Right forelimb (tissue), 1 donor: ENCODE measurements at regions not wholly inside any gene's neighbourhood (a gene's known extent, or its start where the extent isn't known, plus 50 kb on each side); places are given as distances from the start of the nearest gene placed in this dataset.
"Not testable (repeated sequence)": the region's sequence is repeated elsewhere in the genome, so short reads cannot be mapped to it uniquely, and the experiment has no call there.

Experiments used
- DNase-seq: peaks from one replicate; pipeline ENCODE4 v3.0.0-alpha.2; 2018

DNA sequence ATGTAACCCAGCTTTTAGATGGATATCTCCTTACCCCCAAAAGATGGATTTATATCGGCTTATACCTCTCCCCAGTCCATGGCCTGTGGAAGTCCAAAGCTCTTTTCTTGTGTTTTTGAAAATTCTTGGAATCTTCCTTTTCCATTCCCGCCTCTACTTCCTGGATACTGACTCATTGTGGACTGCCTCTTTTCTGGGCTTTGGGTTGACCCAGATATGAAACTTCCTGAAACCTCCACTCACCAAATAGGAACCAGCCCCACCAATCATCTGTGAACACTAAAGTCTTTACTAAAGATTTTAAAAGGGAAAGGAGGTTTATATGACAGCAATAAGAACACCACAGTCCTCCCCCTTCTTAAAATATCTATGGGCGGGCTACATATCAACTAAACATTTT is 163.4 kb upstream of the SYN3 start:
- no peak for DNase-seq

DNA sequence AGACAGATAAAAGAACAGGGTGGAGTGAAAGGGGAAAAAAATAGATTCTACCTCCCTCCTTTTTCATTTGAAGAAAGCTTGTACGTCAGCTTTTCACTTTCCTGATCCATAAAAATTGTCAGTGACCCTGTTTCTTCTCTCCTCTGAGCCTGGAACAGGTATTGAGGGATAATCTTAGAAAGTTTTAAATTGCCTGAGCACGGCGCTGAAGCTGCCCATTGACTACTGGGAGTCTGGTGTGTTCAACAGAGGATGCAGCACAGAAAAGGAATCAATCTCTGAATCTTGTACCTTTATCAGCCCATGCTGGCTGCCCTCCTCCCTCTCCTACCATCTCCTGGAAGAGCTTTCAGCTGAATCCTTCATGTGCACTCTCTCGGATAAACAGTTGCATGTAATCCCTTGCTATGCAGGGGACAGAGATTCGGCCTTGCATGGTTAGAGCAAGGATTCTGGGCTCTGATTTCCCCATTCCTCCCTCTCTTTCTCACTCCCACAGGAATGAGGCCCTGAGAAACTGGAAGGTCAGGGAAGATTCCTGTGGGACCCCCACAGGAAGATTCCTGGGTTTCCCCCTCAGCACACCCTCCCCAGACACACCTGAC is 162.4 kb upstream of the SYN3 start:
- no peak for DNase-seq

DNA sequence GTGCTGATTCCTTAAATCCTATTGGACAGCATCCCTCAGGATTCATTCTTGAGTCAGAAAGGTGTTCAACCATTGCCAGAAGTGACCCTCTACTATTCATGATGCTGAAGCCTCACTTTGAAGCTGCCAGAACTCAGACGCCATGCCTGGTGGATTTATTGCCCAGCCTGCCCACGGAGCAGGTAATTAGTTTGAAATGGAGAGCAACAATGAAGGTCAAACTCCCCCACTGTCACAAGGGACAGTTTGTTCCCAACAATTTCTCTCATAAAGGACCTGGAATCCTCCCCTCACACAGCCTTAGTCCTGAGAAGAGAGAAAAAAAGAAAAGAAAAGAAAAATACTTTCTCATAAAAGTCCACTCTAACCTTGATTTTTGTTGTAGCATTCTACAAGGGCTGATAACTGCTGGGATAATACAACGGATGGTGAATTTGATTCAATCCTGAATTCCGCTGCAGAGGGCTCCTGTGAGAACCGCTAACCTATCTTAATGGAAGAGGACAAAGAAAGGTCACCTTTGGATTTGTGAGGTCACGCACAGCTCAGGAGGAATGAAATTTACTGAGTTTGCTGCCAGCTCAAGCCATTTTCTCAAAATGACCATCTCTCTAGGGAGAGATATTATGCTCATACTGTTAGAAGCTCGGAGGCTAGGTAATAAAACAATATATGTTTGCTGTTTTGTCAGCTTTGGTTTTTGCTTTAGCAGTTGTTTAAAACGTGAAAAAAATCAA is 161.6 kb upstream of the SYN3 start:
- DNase-seq, result no peak

DNA sequence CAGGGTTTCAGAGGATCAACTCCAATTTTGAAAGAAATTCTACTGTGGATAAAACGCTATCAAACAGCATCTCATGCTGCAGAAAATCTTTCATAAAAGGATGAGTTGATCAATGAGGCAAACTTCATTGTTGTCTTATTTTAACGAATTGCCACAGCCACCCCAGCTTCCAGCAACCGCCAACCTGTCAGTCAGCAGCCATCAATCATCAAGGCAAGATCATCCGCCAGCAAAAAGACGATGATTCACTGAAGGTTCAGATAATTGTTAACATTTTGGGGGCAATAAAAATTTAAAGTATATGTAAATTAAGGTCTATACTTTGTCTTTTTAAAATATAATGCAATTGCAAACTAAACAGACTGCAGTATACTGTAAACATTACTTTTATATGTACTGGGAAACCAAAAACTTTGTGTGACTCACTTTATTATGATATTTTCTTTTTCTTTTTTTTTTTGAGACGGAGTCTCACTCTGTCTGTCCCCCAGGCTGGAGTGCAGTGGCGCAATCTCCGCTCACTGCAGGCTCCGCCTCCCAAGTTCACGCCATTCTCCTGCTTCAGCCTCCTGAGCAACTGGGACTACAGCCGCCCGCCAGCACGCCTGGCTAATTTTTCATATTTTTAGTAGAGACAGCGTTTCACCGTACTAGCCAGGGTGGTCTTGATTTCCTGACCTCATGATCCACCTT is 155.3 kb upstream of the SYN3 start:
- DNase-seq, result no peak

DNA sequence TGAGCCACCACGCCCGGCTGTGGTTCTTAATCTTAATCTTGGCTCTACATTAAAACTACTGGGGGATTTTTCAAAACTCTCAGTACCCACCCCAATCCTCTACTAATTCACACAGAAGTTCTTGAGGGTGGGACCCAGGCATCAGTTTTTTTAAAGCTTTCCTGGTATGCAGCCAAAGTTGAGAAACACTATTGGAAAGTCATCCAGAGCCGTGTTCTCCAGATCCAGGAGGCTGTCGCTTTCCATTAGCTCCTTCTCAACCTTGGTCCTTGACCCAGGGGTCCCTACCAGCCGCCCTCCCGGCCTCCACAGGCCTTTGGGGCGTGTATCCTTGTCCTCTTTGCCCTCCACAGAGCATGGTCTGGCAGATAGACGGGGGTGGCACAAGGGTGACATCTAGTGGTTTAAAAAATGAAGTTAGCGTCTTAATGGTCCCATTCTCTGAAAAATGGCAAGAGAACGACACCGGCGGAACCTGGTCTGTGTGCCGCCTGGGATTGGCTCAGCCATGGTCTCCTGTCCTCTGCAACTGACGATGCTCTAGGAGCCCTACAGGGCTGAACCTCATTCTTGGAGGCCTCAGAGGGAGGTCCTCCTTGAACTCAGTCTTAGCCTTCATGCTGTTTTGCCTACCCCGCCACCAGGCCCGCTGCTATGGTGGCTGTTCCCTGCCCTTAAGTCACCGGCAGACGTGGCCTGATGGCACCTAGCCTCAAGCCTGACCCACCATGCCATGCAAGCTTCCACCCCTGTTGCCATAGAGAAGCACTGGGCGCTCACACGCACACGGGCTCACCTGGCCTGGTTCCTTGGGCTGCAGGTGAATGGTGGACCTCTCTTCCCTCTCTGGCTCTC is 152.0 kb upstream of the SYN3 start:
- peak; percentile 45 for DNase-seq

DNA sequence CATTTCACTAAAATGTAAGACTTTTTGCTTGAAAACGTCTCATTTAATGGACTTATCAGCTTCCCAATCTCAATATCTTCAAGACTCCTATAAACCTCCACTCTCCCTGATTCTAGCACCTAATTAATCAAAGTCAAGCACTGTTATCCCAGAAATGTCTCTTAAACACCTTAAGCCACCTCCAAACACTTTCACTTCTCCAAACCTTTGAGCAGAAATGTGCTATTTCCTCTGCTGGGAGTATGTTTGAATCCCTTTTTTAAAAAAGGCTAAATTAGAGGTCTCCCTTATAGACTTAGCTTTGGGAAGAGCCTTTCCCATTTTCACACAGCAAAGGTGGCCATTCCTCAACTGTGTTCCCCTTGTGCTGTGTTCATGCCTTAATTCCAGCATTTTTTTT is 146.2 kb upstream of the SYN3 start:
- DNase-seq, result no peak

DNA sequence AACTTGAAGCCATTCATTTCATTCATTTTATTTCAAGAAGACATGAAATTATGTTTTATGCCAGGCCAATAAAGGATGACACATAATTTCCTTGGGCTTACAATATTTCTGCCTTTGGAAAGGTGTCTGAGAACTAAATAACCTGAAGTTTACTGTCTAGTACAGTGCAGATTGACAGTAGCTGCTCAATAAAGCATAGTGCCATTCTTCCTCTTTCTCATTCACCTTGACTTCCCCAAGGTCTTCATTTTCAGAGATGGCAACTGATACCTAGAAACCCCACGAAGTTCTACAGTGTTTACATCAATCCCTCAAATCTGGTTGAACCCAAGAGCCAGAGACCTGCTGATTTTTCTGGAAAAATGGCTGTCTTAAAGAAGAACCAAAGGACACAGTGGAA is 144.3 kb upstream of the SYN3 start:
- DNase-seq, result no peak

DNA sequence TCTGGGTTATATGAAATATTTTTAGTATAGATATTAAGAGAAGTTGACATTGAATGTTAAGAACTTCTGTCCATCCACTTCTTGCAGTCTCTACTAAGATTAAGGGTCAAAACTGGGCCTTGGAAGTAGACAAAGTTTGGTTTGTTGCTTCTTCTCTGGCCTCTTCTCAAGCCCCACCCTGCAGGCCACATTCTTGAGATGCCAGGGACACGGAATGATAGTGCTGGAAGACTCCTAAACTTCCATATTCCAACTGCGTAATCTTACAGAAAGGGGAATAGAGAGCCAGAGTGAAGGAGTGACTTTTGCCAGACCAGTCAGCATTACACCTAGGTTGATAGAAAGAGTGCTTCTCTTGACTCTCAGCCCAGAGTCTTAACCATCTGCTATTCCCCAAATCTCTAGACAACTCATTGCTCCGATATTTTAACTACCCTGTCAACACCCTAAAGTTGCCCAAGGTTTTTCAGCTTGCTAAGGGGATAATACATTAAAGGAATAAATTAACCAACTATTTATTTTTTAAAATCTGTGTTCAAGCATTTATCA is 136.4 kb upstream of the SYN3 start:
- no peak for DNase-seq

DNA sequence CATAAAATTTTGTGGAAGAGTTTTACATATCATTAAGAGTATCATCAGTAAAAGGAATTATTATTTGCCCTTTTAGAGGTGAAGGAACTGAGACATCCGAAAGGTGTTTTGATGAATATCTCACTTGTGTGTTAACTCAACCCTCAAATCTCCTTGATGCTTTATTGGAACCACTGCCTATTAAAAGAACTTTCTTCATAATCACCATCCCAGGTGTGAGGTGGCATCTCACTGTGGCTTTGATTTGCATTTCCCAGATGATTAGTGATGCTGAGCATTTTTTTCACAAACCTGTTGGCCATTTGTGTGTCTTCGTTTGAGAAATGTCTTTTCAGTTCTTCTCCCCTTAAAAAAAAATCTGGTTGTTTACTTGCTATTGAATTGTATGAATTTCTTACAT is 134.0 kb upstream of the SYN3 start:
- no peak for DNase-seq

DNA sequence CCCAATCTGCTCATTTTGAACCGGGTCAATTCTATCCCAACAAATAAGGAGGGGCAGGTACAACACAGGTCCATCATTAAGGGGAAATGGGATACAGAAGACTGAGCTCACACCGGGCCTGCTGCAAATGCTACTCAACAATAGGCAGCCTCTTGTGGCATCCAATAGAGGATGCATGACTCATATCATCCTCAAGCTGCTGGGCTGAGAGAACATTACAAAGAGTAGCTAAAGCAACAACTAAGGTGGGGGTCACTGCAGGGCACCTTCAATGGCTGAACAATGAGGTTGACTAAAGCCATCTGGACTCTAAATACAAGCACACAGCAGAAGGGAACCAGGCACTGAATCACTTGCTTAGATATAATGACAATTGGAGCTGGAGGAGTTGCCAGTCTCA is 130.1 kb upstream of the SYN3 start:
- no peak for DNase-seq

DNA sequence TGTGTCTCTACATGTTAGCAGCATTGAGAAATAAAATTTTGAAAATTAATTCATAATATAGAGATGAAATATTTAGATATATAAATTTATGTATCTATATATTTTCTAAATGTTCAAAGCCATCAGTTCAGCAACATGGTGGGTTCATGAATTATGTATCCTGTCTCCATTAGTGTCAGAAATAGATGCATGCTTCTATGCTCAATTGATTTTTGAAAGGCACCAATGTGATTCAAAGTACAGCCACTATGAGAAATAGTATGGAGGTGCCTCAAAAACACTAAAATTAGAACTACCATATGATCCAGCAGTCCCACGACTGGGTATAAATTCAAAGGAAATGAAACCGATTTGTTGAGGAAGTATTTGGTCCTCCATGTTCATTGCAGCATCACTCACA is 128.6 kb upstream of the SYN3 start:
- DNase-seq, result no peak

DNA sequence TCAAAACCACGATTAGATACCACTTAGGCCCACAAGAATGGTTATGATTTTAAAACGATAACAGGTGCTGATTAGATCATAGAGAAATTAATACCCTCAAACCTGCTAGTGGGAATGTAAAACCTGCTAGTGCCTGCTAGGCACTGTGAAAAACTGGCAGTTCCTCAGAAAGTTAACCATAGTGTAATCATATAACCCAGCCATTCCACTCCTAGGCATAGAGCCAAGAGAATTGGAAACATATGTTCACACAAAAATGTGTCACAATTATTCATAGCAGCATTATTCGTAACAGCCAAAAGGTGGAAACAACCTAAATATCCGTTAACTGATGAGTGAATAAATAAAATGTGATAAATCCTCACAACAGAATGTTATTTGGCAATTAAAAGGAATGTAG is 122.2 kb upstream of the SYN3 start:
- no peak for DNase-seq

DNA sequence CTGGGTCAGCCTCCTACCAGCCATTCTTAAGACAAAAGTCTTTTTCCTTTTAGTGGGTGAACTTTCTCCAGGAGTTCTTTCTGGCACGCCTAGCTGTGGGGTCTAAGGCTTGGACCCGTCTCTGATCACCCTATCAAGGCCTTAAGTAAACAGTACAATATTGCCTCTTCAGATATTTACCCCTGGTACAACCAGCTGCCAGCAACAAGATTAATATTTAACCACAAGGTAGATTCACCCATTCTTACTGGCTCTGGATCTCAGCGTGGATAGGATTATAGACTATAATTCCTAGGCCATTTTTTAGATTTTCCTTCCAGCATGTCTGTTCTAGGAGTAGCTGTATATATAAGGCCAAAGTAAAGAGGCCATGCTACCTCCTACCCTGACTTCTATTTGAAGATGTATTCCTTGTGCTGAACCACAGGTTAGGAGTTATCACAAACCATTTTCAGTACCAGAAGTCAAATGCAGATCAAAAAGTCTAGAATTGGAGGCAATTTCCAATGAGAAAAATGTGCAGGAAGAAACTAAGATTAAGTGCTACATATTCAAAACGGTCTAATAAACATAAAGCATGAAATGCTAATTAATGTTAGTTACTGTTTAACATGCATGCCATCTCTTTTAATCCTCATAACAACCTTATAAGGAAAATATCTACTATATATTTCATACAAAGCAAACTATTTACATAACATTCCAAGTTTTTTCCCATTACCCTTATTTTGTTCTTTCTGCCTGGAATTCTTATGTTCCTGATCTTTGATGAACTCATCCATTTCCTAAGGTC is 110.0 kb upstream of the SYN3 start:
- DNase-seq, result no peak

DNA sequence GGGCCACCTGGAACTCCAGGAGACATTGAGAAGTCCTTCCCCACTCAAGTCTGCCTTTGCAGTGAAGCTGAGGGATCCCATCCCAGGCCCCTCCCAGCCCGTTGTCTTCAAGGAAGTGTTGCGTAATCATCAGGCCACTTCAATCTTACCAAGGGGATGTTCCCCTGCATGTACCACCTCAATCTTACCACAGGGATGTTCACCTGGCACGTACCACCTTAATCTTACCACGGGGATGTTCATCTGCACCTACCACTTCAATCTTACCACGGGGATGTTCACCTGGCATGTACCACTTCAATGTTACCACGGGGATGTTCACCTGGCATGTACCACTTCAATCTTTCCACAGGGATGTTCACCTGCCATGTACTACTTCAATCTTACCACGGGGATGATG is 108.0 kb upstream of the SYN3 start:
- DNase-seq, result no peak

DNA sequence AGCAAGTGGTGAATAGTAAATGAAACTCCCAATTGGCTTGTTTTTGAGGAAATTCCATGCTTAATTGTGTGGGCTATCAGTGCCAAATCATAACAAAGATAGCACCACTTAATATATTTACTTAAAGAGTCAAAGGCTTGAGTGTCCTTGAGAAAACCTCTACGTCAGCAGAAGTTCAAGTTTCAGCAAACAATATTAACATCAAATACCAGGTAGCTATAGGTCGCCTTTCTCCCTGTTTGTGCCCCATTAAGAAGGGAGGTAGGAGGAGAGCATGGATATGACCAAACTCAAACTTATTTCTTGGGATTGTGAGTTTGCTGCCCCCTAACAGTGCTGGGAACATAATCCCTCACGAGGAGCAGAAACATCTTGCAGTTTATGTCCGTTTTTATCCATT is 105.6 kb upstream of the SYN3 start:
- DNase-seq, result no peak

DNA sequence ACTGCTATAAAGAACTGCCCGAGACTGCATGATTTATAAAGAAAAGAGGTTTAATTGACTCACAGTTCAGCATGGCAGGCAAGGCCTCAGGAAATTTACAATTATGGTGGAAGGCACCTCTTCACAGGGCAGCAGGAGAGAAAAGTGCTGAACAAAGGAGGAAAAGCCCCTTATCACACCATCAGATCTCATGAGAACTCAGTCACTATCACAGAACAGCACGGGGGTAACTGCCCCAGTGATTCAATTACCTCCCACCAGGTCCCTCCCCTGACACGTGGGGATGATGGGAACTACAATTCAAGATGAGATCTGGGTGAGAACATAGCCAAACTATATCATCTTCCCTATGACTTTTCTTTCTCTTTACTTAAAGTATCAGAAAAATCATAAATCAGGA is 104.0 kb upstream of the SYN3 start:
- DNase-seq, result no peak

DNA sequence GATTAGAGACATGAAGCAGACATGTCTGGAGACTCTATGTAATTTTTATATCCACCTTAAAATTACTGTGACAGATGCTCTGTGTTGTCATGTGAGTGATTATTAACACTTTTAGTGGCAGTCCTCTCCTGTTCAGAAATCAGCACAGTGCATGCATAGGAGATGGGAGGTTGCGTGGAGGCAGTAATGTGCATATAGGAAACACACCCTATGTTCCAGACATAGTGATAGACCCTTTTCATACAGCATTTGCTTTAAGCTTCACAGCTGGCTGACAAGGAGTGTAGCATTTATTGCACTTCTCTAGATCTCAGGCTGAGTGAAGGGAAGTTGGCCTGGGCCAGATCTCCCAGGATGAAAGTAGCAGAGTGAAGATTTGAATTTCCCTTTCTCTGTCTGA is 102.3 kb upstream of the SYN3 start:
- no peak for DNase-seq

DNA sequence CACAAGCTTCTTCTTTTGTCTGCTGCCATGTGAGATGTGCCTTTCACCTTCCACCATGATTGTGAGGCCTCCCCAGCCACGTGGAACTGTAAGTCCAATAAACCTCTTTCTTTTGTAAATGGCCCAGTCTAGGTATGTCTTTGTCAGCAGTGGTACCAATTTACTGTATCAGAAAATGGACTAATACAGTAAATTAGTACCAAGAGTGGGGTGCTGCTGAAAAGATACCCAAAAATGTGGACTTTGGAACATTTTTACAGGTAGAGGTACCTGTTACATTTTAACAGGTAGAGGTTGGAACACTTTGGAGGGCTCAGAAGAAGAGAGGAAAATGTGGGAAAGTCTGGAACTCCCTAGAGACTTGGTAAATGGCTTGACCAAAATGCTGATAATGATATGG is 96.8 kb upstream of the SYN3 start:
- not testable (repeated sequence) for DNase-seq

DNA sequence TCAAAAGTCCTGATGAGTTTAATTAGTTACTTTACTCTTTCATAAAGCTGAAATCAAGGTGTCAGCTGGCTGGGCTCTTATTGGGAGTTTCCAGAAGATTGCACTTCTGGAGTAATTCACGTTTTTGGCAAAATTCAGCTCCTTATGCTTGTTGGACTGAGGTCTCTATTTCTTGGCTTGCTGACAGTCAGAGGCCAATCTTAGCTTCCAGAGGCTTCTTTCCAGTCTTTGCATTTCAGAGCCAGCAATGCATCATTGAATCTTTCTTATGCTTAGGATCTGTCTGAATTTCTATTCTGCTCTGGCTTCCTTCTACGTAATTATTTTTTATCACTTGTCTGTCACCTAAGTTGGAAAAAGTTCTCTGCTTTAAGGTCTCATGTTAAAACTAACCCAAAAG is 91.4 kb upstream of the SYN3 start:
- no peak for DNase-seq

DNA sequence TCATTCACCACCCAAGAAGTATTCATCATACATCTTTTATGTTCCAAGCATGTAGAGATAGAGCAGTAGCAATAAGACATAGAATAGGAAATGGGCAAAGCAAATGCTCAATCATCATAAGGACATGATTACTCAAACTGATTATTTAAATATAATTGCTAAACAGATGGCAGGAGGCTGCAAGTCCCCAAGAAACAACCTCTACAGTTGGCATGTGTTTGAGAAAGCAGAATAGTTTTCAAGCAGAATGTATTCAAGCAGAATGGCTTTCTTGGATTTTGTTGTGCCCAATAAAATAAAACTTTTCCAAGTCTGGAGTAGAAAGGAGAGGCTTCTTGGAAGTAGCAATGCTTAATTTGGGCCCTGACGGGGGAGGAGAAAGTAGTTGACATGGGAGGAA is 86.5 kb upstream of the SYN3 start:
- no peak for DNase-seq

DNA sequence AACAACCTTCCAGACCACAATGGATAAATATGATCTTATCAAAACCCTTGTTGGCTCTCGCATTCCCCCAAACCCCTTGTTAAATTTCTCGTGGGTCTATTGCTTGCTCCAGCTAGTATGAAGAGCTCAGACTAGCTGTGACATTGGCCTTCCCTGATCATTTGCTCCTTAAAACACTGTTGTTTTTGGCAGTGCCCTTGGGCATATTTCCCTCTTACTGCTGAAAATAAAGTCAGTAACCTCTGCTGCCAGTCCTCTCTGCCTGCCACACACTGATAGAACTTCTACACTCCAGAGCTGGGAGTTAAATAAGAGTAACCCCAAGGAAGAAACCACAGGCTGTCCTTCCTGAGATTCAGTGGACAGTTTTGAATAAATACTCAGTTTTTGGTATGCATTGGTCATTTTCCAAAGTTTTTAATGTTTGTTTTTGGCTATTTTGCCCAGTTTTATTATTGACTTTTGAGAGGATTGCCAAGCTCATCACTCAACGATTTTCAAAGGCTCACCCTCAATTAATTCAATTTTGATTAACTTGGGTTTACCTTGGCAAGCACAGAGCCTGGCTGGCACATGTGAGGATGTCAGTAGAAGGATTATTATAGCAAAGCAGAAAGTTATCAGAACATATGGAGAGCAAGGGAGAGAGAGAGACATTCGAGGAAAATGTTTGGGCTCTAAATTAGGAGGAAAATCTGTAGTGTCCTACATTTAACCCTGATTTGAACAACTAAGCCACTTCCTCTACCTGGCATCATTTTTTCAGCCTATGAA is 84.3 kb upstream of the SYN3 start:
- DNase-seq, result no peak

DNA sequence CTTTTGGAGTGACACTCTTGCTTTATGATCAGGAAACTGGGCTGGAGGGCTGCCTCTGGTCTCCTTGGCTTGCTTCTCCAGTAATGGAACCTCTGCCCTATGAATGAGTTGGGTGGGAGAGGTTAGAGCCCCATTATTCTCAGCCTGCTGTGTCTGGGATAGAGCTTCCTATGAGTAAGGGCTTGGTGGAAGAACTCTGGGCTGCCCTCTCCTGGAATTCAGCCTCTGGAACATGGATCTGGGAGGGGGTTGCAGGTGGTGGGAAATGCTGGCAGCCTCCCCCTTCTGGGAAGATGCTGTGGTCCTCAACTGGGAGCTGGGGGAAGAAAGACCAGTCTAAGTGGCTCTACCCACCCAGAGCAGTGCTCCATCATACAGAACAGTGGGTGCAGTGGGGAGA is 81.8 kb upstream of the SYN3 start:
- DNase-seq, result no peak
